K562 (cell line): ENCODE measurements at regions not wholly inside any gene's neighbourhood (a gene's known extent, or its start where the extent isn't known, plus 50 kb on each side); places are given as distances from the start of the nearest gene placed in this dataset.

Experiments used
- GABPB1 ChIP-seq: sonication (generic); formaldehyde crosslinking; IDR thresholded peaks from 2 replicates; pipeline ENCODE4 v1.8.0; 2022; ENCODE audit warnings: mild to moderate bottlenecking, missing genetic modification reagents
- MEF2A ChIP-seq: IDR thresholded peaks from 2 replicates; pipeline ENCODE4 v1.6.1; 2011; ENCODE audit warnings: low read depth, mild to moderate bottlenecking, low read length, moderate library complexity; ENCODE audit not compliant: control insufficient read depth
- NR1H2 ChIP-seq: sonication (generic); formaldehyde crosslinking; IDR thresholded peaks from 2 replicates; pipeline ENCODE4 v1.4.0; 2020; ENCODE audit warnings: mild to moderate bottlenecking, missing genetic modification reagents
- TAF7 ChIP-seq: fragments of 450-650 bp; IDR thresholded peaks from 2 replicates; pipeline ENCODE4 v1.6.1; 2016; ENCODE audit warnings: missing genetic modification characterization, missing compliant biosample characterization
- TCF15 ChIP-seq: fragments of 250-450 bp; sonication (Bioruptor Pico); IDR thresholded peaks from 2 replicates; pipeline ENCODE4 v1.8.0; 2022; ENCODE audit warnings: moderate library complexity, mild to moderate bottlenecking, inconsistent platforms
- YY1 ChIP-seq, 3 experiments: IDR thresholded peaks; 2 replicates each; pipeline ENCODE4 v1.6.1; 2011; ENCODE audit warnings: low read length in 2 of 3, mild to moderate bottlenecking in 2 of 3, moderate library complexity in 2 of 3, borderline replicate concordance in 1 of 3, control low read depth in 1 of 3, low read depth in 1 of 3; ENCODE audit not compliant: insufficient read depth in 3 of 3, insufficient replicate concordance in 2 of 3, control insufficient read depth in 1 of 3, insufficient read length in 1 of 3; ENCODE audit errors: extremely low read depth in 1 of 3
- ZNF24 ChIP-seq: fragments of 450-650 bp; IDR thresholded peaks from 2 replicates; pipeline ENCODE4 v1.6.1; 2016
- ZNF79 ChIP-seq: fragments of 250-450 bp; sonication (Bioruptor Pico); IDR thresholded peaks from 2 replicates; pipeline ENCODE4 v1.4.0; 2020; ENCODE audit warnings: low read depth, mild to moderate bottlenecking, moderate library complexity

- no peak for TF ChIP-seq ZNF79 (CRISPR knock-in tag)
- TF ChIP-seq TAF7 (tag), result no peak
- no peak for TF ChIP-seq YY1 (IDR thresholded peaks at IDR 0.05; ENCODE audit: borderline replicate concordance in 1 of 3, control insufficient read depth in 1 of 3, extremely low read depth in 1 of 3, insufficient read depth in 3 of 3, insufficient read length in 1 of 3, insufficient replicate concordance in 2 of 3, low read depth in 1 of 3, low read length in 2 of 3)
- no peak for TF ChIP-seq MEF2A
- no peak for TF ChIP-seq NR1H2 (CRISPR knock-in tag)
- no peak for TF ChIP-seq ZNF24
- no peak for TF ChIP-seq GABPB1 (CRISPR knock-in tag)
- no peak for TF ChIP-seq TCF15 (CRISPR knock-in tag)
Observed at GRCh38 chr20:52015155-52015554, 176.4 kb downstream of the ZFP64 start.
